HepG2 (cell line): ENCODE measurements at regions not wholly inside any gene's neighbourhood (a gene's known extent, or its start where the extent isn't known, plus 50 kb on each side); places are given as distances from the start of the nearest gene placed in this dataset.

ENCODE experiments used
- CTCF ChIP-seq: sonication (generic); formaldehyde crosslinking; IDR thresholded peaks from 2 replicates; pipeline ENCODE4 v1.5.0; 2020; ENCODE audit warnings: mild to moderate bottlenecking, missing genetic modification reagents, moderate library complexity
- FOSL1 ChIP-seq: sonication (generic); formaldehyde crosslinking; IDR thresholded peaks from 2 replicates; pipeline ENCODE4 v1.9.0; 2021; ENCODE audit warnings: missing genetic modification reagents, borderline replicate concordance
- IRF1 ChIP-seq: sonication (generic); formaldehyde crosslinking; IDR thresholded peaks from 2 replicates; pipeline ENCODE4 v1.4.0; 2020; ENCODE audit warnings: low read depth, mild to moderate bottlenecking, missing genetic modification reagents
- SMC3 ChIP-seq: IDR thresholded peaks from 2 replicates; pipeline ENCODE4 v1.6.1; 2011; ENCODE audit warnings: low read length, improper control_type of control experiment
- ZNF704 ChIP-seq: sonication (generic); formaldehyde crosslinking; IDR thresholded peaks from 2 replicates; pipeline ENCODE4 v1.8.1; 2023; ENCODE audit warnings: mild to moderate bottlenecking, inconsistent platforms, moderate library complexity, missing genetic modification reagents, borderline replicate concordance
- ZNF780A ChIP-seq: sonication (generic); formaldehyde crosslinking; IDR thresholded peaks from 2 replicates; pipeline ENCODE4 v1.8.0; 2022; ENCODE audit warnings: mild to moderate bottlenecking, missing genetic modification reagents, moderate library complexity

- TF ChIP-seq CTCF (CRISPR knock-in tag) (no peak), FOSL1 (CRISPR knock-in tag) (0 out of 2 replicates have a peak, but pooled peaks have one; percentile 19), ZNF704 (CRISPR knock-in tag) (no peak), IRF1 (no peak), SMC3 (no peak), ZNF780A (CRISPR knock-in tag) (no peak)
Observed at GRCh38 chr2:238596571-238597551, 170.1 kb downstream of the ASB1 start.
